MCF 10A (cell line): ENCODE measurements at regions not wholly inside any gene's neighbourhood (a gene's known extent, or its start where the extent isn't known, plus 50 kb on each side); places are given as distances from the start of the nearest gene placed in this dataset.

ENCODE experiments used
- BruUV-seq: library from RNA; stranded (reverse); fragments of 400-500 nt; replicated peaks from 2 replicates; lab custom pipeline; 2021; lab: Mats Ljungman, UMichigan
- CTCF ChIA-PET: fragments of 300-600 bp; sonication (Branson Sonifier 250); formaldehyde crosslinking; extraction: SDS; loops from one replicate; lab custom pipeline; 2021; ENCODE audit warnings: antibody characterized with exemption, inconsistent platforms; lab: Yijun Ruan, JAX
- POLR2A ChIA-PET: fragments of 300-600, 350-650 bp; sonication (Branson Sonifier 250); formaldehyde crosslinking; extraction: SDS; loops from one replicate; lab custom pipeline; 2020; ENCODE audit warnings: antibody characterized with exemption, inconsistent platforms; lab: Yijun Ruan, JAX
- DNase-seq: peaks from one replicate; pipeline ENCODE4 v3.0.0-alpha.2; 2018; ENCODE audit not compliant: unreplicated experiment
- H3K27ac Mint-ChIP-seq: one replicate; pipeline ENCODE4 v1.8.0; 2022; ENCODE audit warnings: mild to moderate bottlenecking, low read depth, mixed read lengths; ENCODE audit not compliant: unreplicated experiment
- H3K27me3 Mint-ChIP-seq: one replicate; pipeline ENCODE4 v1.8.0; 2022; ENCODE audit warnings: mixed read lengths; ENCODE audit not compliant: insufficient read depth, unreplicated experiment
- H3K36me3 Mint-ChIP-seq: one replicate; pipeline ENCODE4 v1.8.0; 2022; ENCODE audit warnings: mild to moderate bottlenecking, moderate library complexity, mixed read lengths; ENCODE audit not compliant: insufficient read depth, unreplicated experiment
- H3K4me1 Mint-ChIP-seq: one replicate; pipeline ENCODE4 v1.8.0; 2022; ENCODE audit warnings: mixed read lengths; ENCODE audit not compliant: insufficient read depth, unreplicated experiment
- H3K4me3 Mint-ChIP-seq: one replicate; pipeline ENCODE4 v1.8.0; 2022; ENCODE audit warnings: mild to moderate bottlenecking, moderate library complexity, mixed read lengths; ENCODE audit not compliant: unreplicated experiment
- H3K9me3 Mint-ChIP-seq: one replicate; pipeline ENCODE4 v1.8.0; 2022; ENCODE audit warnings: mixed read lengths; ENCODE audit not compliant: unreplicated experiment
- intact Hi-C: fragments of 100-400 bp; cut with micrococcal nuclease; formaldehyde crosslinking; loops from 2 replicates; pipeline ENCODE4 v1.14.1; 2022
- TF ChIP-seq, protein P1 (sequence below): fragments of 200-600 bp; IDR thresholded peaks from one replicate; pipeline ENCODE4 v1.8.0; 2022; ENCODE audit warnings: antibody characterized with exemption, mild to moderate bottlenecking; ENCODE audit not compliant: unreplicated experiment

GRCh38 chr16:66152823-66153393, 213.6 kb upstream of the CDH5 start:
- intact Hi-C loops, result no loop called here
- H3K9me3 Mint-ChIP-seq, result peaks cover 41% of the 10 kb centered on the region
- no TSS peak for BruUV-seq
- H3K36me3 Mint-ChIP-seq, result no peaks in the 10 kb centered on the region
- H3K27me3 Mint-ChIP-seq, result no peaks in the 10 kb centered on the region
- TF ChIP-seq, protein P1, sequence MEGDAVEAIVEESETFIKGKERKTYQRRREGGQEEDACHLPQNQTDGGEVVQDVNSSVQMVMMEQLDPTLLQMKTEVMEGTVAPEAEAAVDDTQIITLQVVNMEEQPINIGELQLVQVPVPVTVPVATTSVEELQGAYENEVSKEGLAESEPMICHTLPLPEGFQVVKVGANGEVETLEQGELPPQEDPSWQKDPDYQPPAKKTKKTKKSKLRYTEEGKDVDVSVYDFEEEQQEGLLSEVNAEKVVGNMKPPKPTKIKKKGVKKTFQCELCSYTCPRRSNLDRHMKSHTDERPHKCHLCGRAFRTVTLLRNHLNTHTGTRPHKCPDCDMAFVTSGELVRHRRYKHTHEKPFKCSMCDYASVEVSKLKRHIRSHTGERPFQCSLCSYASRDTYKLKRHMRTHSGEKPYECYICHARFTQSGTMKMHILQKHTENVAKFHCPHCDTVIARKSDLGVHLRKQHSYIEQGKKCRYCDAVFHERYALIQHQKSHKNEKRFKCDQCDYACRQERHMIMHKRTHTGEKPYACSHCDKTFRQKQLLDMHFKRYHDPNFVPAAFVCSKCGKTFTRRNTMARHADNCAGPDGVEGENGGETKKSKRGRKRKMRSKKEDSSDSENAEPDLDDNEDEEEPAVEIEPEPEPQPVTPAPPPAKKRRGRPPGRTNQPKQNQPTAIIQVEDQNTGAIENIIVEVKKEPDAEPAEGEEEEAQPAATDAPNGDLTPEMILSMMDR, result no peak
- ChIA-PET CTCF (no interaction called here), POLR2A (no interaction called here)
- DNase-seq, result no peak
- no peaks in the 10 kb centered on the region for H3K4me1 Mint-ChIP-seq
- H3K27ac Mint-ChIP-seq, result no peak overlapping the region
- no peak overlapping the region for H3K4me3 Mint-ChIP-seq

DNA sequence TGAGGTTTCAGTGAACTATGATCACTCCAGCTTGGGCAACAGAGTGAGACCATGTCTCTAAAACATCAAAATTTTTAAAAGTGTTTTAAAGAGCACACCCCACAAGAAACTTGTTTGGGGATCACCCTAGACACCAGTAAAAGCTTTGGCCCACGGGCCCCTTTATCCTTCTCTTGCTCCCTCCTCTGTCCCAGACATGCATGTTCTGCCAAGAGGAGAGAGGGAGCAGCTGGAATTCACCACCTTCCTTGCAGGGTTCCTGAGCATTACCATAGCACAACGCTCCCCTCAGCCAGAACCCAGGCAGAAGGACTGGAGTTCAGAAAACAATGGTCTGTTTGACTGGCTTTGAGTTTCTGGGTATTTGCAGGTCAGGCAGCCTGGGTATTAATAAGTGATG, 214.3 kb upstream of the CDH5 start:
- ChIA-PET POLR2A (no interaction called here), CTCF (no interaction called here)

DNA sequence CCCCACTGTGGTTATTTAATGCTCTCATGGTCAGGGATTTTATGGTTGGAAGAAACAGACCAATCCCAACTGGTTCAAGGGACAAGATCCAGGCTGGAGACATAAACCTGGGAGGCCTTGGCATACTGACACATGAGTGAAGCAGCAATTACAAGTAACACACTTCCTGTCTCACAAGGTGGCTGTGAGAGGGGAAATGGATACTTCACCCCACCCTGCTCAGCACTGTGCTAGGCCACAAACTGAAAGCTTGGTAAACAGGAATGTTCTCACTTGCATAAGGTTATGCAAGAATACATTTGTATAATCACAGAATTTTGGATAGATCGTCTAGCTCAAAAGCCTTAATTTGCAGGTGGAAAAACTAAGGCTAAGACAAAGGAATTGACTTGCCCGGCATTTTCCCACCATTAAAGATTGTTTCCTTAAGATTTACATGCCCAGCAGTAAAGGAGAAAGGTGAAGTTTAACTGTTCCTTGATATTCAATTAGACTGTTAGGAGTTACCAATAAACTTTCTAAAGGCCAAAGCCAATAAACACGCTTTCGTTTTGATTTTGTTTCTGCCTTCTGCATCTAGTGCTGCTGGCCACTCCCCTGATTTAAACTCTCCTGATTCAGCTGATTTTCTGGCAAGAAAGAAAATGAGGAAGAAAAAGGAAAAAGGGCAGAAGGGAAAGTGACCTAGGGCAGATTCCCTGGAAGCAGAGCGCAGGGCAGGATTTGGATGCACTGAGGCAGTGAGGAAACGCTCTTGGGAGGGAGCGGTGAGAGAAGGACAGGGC, 215.6 kb upstream of the CDH5 start:
- TF ChIP-seq, protein P1, result no peak
- Mint-ChIP-seq H3K9me3 (peaks cover 27% of the 10 kb centered on the region), H3K36me3 (no peaks in the 10 kb centered on the region), H3K27me3 (no peaks in the 10 kb centered on the region), H3K27ac (no peak overlapping the region), H3K4me3 (no peak overlapping the region), H3K4me1 (no peaks in the 10 kb centered on the region)
- intact Hi-C loops, result no loop called here
- BruUV-seq, result no TSS peak
- POLR2A ChIA-PET, result no interaction called here
- CTCF ChIA-PET, result no interaction called here
- DNase-seq, result no peak

More for the DNA sequence above, 214.3 kb upstream of the CDH5 start:
- intact Hi-C loops, result no loop called here
- H3K27me3 Mint-ChIP-seq, result no peaks in the 10 kb centered on the region
- H3K36me3 Mint-ChIP-seq, result no peaks in the 10 kb centered on the region
- TF ChIP-seq, protein P1, result no peak
- no TSS peak for BruUV-seq
- H3K4me3 Mint-ChIP-seq, result no peak overlapping the region
- H3K4me1 Mint-ChIP-seq, result no peaks in the 10 kb centered on the region
- peaks cover 40% of the 10 kb centered on the region for H3K9me3 Mint-ChIP-seq
- no peak overlapping the region for H3K27ac Mint-ChIP-seq
- no peak for DNase-seq

DNA sequence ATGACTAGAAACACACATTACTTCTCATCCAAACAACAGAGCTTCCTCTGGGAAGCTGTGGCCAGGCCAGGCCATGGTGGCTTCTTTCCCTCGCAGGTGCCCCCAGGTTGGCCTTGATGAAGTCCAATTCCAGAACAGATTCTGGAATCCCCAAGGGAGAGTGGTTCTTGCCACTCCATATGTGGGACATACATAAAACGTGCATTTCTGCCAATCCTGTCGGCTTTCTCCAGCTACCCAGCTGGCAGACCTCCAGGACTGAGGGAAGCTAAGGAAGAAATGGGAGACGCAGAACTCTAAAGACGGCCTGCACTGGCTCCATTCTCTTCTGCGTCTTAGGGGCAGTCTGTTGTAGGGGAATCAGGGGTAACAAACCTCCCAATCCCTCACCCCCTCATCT, 219.2 kb upstream of the CDH5 start:
- Mint-ChIP-seq H3K27ac (no peak overlapping the region), H3K4me1 (no peaks in the 10 kb centered on the region), H3K27me3 (no peaks in the 10 kb centered on the region), H3K36me3 (no peaks in the 10 kb centered on the region), H3K4me3 (no peak overlapping the region), H3K9me3 (peaks cover 18% of the 10 kb centered on the region)
- no peak for DNase-seq
- intact Hi-C loops, result no loop called here
- BruUV-seq, result no TSS peak
- TF ChIP-seq, protein P1, result no peak
- ChIA-PET CTCF (interaction anchor here (0.6 kb wide), 1 partner anchor 21 kb away, joined by 3 read pairs; no protein-coding TSS in a partner anchor), POLR2A (interaction anchor here (0.6 kb wide), 1 partner anchor 53 kb away, joined by 3 read pairs; no protein-coding TSS in a partner anchor)
